COLO668 (cell line): ENCODE measurements at regions not wholly inside any gene's neighbourhood (a gene's known extent, or its start where the extent isn't known, plus 50 kb on each side); places are given as distances from the start of the nearest gene placed in this dataset.
"Not testable (repeated sequence)": the region's sequence is repeated elsewhere in the genome, so short reads cannot be mapped to it uniquely, and the experiment has no call there.

Experiments used
- DNase-seq: peaks from one replicate; lab custom pipeline; 2025; ENCODE audit not compliant: unreplicated experiment; lab: John Stamatoyannopoulos, UW

GRCh38 chr17:22470411-22471175, 778.3 kb downstream of the KCNJ18 start:
- no peak for DNase-seq

DNA sequence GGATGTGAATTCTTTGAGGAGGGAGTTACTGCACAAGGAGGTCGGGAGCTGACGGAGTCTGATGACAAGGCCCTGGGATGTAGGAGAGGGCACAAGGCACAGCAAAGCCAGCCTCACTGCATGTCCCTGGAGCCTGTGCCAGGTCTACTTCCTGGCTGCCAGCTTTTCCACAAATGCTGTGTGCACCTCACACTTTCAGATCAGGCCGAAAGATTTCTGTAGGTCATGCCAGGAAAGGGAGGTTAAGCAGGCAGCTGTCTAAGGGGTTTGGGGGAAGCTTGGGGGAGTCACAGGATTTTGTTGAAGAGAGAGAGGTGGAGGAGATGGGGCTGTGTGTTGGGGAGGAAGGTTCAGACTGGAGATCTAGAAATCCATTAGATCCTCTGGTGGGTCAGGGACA, 792.5 kb downstream of the KCNJ18 start:
- DNase-seq: no peak

GRCh38 chr17:22490399-22490798, 798.1 kb downstream of the KCNJ18 start:
- no peak for DNase-seq

- DNase-seq: no peak
Observed at GRCh38 chr17:22492331-22492730, 800.0 kb downstream of the KCNJ18 start.

DNA sequence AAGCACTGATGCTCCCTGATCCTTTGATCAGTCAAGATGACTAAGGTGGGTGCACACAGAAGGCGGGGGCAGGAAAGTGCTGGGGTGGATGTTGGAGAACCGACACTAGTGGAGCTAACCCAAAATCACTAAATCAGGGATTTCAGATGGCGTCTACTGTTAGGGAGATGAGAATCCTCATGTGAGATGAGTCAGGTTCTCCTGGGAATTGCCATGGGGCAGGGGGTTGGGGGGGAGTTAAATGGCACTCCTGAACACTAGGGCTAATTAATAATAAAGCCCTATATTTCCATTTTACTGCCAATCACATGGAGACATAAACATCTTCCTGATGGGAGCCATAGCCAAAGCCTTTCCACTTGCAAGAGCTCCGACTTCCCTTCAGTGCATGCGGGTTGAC, 804.1 kb downstream of the KCNJ18 start:
- no peak for DNase-seq

DNA sequence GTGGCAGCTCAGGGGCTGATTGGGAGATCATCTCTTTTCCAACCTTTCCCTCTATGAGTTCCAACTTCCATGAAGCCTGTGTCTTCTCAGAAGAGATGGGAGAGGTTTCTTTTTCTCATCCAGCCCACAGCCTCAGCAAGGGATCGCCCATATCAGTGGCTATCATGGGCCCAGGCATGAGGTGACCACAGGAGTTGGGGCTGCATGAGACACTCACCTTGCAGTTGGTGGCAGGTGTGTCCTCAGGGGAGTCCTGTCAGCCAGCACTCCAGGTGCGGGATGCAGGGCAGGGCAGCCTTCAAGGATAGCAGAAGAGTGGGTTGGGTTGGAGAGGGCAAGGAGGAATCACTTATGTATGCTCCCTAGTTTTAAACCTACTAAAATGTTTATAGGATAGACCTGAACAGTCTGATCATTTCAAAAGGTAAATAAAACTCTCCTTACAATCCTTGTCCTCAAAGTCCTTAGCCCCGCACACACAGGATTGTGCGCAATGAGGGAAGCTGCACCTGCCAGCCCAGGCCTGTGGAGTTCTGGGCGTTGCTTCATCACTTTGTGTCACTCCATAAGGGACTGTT, 811.1 kb downstream of the KCNJ18 start:
- DNase-seq: no peak

GRCh38 chr17:22505660-22506059, 813.3 kb downstream of the KCNJ18 start:
- DNase-seq: no peak

DNA sequence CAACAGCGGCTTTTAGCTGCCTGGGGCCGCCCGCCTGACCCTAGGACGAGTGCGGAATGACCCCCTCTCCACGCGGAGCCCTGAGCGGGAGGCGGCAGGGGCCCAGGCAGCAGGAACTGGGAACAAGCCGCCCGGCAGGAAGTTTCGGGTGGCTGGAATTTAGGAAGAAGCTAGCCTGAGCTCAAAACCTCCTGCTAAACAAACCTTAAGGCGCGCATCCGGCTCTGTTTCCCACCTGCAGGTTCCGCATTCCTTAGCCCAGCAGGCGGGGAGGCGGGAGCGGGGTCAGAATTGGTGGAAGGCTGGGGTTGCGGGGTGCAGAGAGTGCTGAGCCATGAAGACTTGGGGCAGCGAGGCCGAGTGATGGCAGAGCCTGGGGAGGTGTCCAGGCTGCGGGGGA, 813.9 kb downstream of the KCNJ18 start:
- DNase-seq: no peak

- no peak for DNase-seq
Observed at GRCh38 chr17:22506861-22507260, 814.5 kb downstream of the KCNJ18 start.

- peak; percentile 1 for DNase-seq
Observed at GRCh38 chr17:22507823-22508222, 815.5 kb downstream of the KCNJ18 start.

GRCh38 chr17:22510504-22510903, 818.2 kb downstream of the KCNJ18 start:
- no peak for DNase-seq

DNA sequence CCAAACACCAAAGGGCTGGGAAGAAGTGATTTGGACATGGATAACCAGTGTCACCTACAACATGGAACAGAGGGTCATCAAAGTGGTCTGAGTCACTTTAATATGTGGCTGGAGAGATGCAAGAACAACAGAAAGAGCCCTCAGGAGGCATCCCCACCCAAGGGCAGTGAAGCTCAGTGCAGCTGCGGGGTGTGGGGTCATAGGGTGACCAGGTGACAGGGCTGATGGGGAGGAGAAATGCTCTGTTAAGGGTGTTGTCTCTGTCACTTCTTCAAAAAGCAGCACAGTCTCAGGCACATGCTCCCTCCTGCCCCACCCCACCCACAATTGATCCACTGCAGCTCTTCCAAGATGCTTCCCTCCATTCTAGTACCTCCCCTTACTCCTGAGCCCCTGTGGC, 819.1 kb downstream of the KCNJ18 start:
- DNase-seq: no peak

DNA sequence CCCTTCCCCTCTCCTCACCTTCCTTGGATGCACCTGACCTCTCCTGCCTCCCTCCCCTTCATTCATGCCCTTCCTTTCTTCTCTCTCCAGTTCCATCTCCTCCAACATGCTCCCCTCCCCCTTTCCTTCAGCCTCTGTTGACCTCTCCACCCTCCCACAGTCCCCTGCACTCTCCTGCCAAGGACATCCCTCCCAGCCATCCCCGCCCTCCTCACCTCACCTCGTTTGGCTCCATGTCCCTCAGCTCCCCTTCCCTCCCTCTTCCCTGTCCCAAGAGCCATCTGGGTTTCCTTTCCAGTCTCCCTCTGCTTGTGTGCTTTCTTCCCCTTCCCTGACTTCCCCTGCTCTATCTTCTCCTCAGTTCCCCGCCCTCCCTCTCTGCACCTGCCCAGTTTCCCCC, 819.7 kb downstream of the KCNJ18 start:
- DNase-seq: no peak

DNA sequence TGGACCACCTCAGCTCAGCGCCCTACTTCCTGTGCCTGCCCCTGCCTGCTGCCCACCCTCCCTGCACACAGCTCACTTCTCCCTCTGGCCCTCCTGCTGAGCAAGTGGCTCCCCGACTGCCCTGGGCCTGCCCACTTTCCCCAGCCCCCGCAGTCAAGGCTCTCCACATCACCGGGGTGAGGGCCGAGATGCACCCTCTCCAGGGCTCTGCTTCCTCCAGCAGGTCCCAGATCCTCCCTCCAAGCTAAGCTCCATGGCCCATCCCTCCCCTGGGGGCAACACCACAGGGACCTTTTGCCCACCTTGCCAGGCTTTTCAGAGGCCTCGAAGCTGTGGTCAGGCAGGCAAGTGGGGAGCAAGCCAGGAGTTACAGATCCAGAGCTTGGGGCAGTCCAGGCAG, 820.2 kb downstream of the KCNJ18 start:
- no peak for DNase-seq

DNA sequence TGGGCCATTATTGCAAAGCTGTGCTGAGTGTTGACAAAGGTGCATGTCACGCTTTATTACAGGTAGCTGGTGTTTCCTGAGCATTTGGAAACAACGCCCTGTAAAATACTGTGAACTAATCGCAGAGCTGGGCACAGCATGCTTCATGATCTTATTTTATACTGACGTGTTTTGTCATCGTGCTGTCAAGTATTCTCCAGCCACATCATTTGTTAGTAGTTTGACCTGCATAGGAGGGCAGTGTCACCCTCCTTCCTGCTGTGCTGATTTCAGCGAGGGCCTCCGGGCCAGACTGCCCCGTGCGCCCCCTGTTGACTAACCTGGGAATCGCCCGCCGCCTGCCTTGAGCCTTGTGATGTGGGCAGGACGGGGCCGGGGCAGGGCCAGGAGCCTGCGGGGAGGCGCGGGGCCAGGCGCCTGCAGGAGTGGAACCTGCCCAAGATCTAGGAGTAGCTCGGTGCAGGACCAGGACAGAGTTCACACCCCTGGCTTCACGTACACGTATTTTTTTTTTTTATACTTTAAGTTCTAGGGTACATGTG, 820.7 kb downstream of the KCNJ18 start:
- no peak for DNase-seq

- no peak for DNase-seq
Observed at GRCh38 chr17:22514315-22514714, 822.0 kb downstream of the KCNJ18 start.

DNA sequence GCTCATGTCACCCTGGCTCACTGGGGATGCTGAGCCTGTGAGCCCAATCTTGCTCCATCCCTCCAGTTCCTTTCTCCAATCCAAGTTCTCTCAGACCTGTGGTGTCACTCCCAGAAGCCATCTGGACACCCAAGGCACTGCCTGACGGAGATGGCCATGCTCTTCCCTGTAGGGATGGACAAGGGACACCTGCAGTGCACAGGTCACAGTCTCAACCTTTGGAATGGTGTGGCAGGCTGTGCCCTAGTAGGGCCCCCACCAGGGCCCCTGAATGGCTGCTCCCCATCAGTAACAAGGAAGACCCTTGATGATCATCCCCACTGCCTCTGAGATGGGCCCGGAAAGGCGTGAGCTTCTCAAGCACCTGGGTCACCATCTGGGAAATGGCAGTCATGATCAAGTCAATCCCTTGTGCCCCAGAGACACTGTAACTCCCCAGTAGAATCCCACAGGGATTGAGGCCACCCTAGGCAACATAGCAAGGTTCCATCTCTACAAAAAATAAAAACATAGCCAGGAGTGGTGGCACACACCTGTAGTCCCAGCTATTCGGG, 822.5 kb downstream of the KCNJ18 start:
- no peak for DNase-seq

GRCh38 chr17:22515599-22515998, 823.3 kb downstream of the KCNJ18 start:
- DNase-seq: no peak

DNA sequence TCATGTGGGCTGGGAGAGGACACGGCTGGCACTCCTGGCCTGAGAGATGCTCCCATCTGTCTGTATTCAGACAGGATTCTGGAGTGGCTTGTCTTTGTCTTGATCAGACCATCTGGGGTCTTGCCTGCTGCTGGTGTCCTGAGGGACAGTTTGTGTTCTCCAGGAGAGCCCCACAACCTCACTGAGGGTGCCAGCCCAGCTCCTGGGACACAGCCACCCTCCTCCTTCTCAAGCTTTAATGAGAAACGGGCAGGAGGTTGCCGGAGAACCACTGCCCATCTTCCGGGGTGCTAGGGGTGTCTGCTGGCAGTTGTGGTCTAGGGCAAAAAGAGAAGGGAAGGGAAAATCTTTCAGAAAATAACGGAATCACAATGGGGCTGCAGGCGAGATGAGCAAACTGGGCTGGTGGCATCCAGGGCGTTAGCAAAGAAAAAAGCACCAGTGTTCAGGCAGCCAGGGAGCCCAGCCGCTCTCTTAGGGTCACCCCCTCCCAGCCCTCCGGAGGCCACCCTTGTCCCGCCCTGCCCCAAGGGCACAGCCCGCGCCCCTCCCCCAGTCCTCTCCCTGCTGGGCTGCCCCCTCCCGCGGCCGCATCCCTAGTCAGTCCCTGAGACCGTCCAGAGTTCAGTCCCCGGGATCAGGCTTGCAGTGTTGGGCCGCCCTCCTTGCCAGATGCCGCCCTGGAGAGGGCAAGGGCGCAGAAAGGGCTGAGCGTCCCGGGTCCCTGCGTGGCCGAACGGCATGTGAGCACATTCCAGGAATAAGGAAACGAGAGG, 824.7 kb downstream of the KCNJ18 start:
- no peak for DNase-seq

- DNase-seq: no peak
Observed at GRCh38 chr17:22517716-22518115, 825.4 kb downstream of the KCNJ18 start.

- DNase-seq: no peak
Observed at GRCh38 chr17:22518185-22518584, 825.9 kb downstream of the KCNJ18 start.

- DNase-seq: not testable (repeated sequence)
Observed at GRCh38 chr17:22548873-22549272, 856.5 kb downstream of the KCNJ18 start.
